ENCODE measurements at regions not wholly inside any gene's neighbourhood (a gene's known extent, or its start where the extent isn't known, plus 50 kb on each side); places are given as distances from the start of the nearest gene placed in this dataset.

DNA sequence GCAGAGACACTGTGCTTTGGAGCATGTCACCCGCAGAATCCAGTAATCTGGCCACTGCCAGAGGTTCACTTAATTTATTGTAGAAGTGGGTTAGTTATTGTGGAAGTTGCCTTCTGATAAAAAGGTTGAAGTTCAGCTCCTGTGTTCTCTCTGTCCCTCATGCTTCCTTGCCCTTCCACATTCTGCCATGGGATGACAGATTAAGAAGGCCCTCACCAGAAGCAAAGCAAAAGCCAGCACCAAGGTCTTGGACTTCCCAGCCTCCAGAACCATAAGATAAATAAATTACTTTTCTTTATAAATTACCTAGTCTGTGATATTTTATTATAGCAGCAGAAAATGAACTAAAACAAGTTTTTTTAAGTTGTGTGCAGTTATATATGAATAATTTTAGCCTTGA, 145.0 kb upstream of the SH3BP4 start:
- no peak for TF ChIP-seq POLR2A (IDR thresholded peaks at IDR 0.05)
- TF ChIP-seq, protein P1, sequence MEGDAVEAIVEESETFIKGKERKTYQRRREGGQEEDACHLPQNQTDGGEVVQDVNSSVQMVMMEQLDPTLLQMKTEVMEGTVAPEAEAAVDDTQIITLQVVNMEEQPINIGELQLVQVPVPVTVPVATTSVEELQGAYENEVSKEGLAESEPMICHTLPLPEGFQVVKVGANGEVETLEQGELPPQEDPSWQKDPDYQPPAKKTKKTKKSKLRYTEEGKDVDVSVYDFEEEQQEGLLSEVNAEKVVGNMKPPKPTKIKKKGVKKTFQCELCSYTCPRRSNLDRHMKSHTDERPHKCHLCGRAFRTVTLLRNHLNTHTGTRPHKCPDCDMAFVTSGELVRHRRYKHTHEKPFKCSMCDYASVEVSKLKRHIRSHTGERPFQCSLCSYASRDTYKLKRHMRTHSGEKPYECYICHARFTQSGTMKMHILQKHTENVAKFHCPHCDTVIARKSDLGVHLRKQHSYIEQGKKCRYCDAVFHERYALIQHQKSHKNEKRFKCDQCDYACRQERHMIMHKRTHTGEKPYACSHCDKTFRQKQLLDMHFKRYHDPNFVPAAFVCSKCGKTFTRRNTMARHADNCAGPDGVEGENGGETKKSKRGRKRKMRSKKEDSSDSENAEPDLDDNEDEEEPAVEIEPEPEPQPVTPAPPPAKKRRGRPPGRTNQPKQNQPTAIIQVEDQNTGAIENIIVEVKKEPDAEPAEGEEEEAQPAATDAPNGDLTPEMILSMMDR (IDR thresholded peaks at IDR 0.05), result no peak
